ENCODE measurements at regions not wholly inside any gene's neighbourhood (a gene's known extent, or its start where the extent isn't known, plus 50 kb on each side); places are given as distances from the start of the nearest gene placed in this dataset.

DNA sequence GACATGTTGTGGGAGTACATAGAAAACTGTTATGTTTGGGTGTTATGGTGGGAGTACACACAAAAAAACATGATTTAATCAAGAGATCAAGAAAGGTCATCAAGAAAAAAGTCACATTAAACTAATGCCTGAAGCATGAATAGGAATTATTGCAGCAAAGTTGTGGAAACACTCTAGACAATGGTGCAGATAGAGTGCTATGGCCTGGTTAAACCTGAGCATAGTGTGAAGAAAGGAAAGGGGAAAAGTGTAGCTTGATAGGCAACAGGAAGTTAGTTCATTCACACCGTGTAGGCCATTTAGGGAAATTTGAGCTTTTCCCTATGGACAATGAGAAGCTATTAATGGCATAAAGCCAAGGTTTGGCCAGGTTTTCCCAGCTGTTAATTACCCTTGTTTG lies 162.1 kb upstream of the EMCN start:
- TF ChIP-seq, protein P1, sequence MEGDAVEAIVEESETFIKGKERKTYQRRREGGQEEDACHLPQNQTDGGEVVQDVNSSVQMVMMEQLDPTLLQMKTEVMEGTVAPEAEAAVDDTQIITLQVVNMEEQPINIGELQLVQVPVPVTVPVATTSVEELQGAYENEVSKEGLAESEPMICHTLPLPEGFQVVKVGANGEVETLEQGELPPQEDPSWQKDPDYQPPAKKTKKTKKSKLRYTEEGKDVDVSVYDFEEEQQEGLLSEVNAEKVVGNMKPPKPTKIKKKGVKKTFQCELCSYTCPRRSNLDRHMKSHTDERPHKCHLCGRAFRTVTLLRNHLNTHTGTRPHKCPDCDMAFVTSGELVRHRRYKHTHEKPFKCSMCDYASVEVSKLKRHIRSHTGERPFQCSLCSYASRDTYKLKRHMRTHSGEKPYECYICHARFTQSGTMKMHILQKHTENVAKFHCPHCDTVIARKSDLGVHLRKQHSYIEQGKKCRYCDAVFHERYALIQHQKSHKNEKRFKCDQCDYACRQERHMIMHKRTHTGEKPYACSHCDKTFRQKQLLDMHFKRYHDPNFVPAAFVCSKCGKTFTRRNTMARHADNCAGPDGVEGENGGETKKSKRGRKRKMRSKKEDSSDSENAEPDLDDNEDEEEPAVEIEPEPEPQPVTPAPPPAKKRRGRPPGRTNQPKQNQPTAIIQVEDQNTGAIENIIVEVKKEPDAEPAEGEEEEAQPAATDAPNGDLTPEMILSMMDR (conservative IDR thresholded peaks at IDR 0.05; ENCODE audit: low read length) = no peak
- no peak for TF ChIP-seq EZH2phosphoT487 (IDR thresholded peaks at IDR 0.05; ENCODE audit: borderline replicate concordance, low read depth, low read length)

Measured in OCI-LY7 (cell line).